ENCODE measurements at regions not wholly inside any gene's neighbourhood (a gene's known extent, or its start where the extent isn't known, plus 50 kb on each side); places are given as distances from the start of the nearest gene placed in this dataset.

- H2BK20ac ChIP-seq (ENCODE audit: low read depth, low read length) = no peak overlapping the region; the same call in 1 of the 2 replicates
- no peak overlapping the region for H2AFZ ChIP-seq (replicated peaks; ENCODE audit: low read length, poor library complexity)
- no peak overlapping the region for H2BK120ac ChIP-seq (ENCODE audit: low read depth, low read length)
- no peaks in the 10 kb centered on the region for H3K36me3 ChIP-seq (ENCODE audit: control insufficient read depth, insufficient read depth, low read length)
- ChIA-PET CTCF (no interaction called here), POLR2A (ENCODE audit: unreplicated experiment) (no interaction called here)
- BruUV-seq (replicated peaks) = no TSS peak
- peaks cover 6% of the 10 kb centered on the region; the same call in 1 of the 2 replicates for H3K9me1 ChIP-seq (ENCODE audit: insufficient read depth, low read length)
- no peak for DNase-seq
- H3K4me2 ChIP-seq (ENCODE audit: low read depth, low read length) = no peak overlapping the region
- peak overlapping the region; percentile 57; the same call in 1 of the 2 replicates for H4K91ac ChIP-seq (ENCODE audit: insufficient read depth, low read depth, low read length)
- H2AK5ac ChIP-seq (ENCODE audit: low read depth, low read length) = no peak overlapping the region
- no peak overlapping the region for H3K23ac ChIP-seq (ENCODE audit: low read depth, low read length)
- H3K79me1 ChIP-seq (ENCODE audit: low read depth in 1 of 2, low read length in 2 of 2) = no peaks in the 10 kb centered on the region
- no peak overlapping the region for H3K4me3 ChIP-seq (ENCODE audit: insufficient read depth, low read depth, low read length)
- H3K4ac ChIP-seq (ENCODE audit: low read depth, low read length) = no peak overlapping the region
- no peak overlapping the region for H4K5ac ChIP-seq (ENCODE audit: low read depth, low read length)
- no peaks in the 10 kb centered on the region for H4K20me1 ChIP-seq (ENCODE audit: insufficient read depth, low read length)
- H3K27ac ChIP-seq (ENCODE audit: insufficient read depth, low read length) = no peak overlapping the region
- no peak for TF ChIP-seq RAD21 (IDR thresholded peaks at IDR 0.05; ENCODE audit: low read length)
- TF ChIP-seq CHD1 (IDR thresholded peaks at IDR 0.05; ENCODE audit: low read depth, low read length) = no peak
- no peak for TF ChIP-seq SMC3 (IDR thresholded peaks at IDR 0.05; ENCODE audit: low read depth, low read length)
- TF ChIP-seq ELK1 (IDR thresholded peaks at IDR 0.05; ENCODE audit: borderline replicate concordance, low read depth, low read length) = no peak
- TF ChIP-seq MAZ (IDR thresholded peaks at IDR 0.05; ENCODE audit: borderline replicate concordance, low read depth, low read length) = no peak
- intact Hi-C loops (cut with micrococcal nuclease) = no loop called here
- H4K8ac ChIP-seq (ENCODE audit: low read depth in 2 of 2, low read length in 2 of 2) = no peak overlapping the region
- H3K9me3 ChIP-seq (ENCODE audit: control insufficient read depth, insufficient read depth, low read length) = peaks cover 3% of the 10 kb centered on the region; the same call in 1 of the 2 replicates
- dilution Hi-C loops (cut with HindIII; ENCODE audit: low sequenced_read_pairs, unreplicated experiment) = no loop called here
- ATAC-seq (ENCODE audit: low read depth) = no peak
- H2AK9ac ChIP-seq (replicated peaks; ENCODE audit: low read depth, low read length, poor library complexity) = no peak overlapping the region
- H3K27me3 ChIP-seq (ENCODE audit: control insufficient read depth, insufficient read depth, low read length) = no peaks in the 10 kb centered on the region
- H2BK15ac ChIP-seq (ENCODE audit: low read depth, low read length) = no peak overlapping the region
- H3K4me1 ChIP-seq (ENCODE audit: control insufficient read depth, insufficient read depth, low read length) = peaks cover 19% of the 10 kb centered on the region
- no peak overlapping the region for H3K18ac ChIP-seq (ENCODE audit: low read depth, low read length)
- in situ Hi-C loops (cut with MboI; ENCODE audit: low sequenced_read_pairs) = no loop called here
- H3K14ac ChIP-seq (replicated peaks; ENCODE audit: low read depth, low read length) = no peak overlapping the region
- WGBS, 2 experiments (ENCODE audit: extremely low coverage in 2 of 2, insufficient read length in 1 of 2) = 90% methylated on average over 1 of the region's 3 CpGs; no CpG with 5 or more reads in 1 of the 2 experiments
- no peak overlapping the region for H2BK5ac ChIP-seq (ENCODE audit: low read depth, low read length, poor library complexity, severe bottlenecking)
- no peak overlapping the region for H3K56ac ChIP-seq (ENCODE audit: extremely low read depth, insufficient read depth, low read length)
- no peak overlapping the region for H3K9ac ChIP-seq (ENCODE audit: low read depth, low read length)
Observed at GRCh38 chr6:16944596-16944995, 157.3 kb upstream of the STMND1 start.
